Psoas muscle (tissue), 7 donors: ENCODE measurements at regions not wholly inside any gene's neighbourhood (a gene's known extent, or its start where the extent isn't known, plus 50 kb on each side); places are given as distances from the start of the nearest gene placed in this dataset.

Experiments
- ATAC-seq, 4 donors: fragments of 200-7000 bp; cut with Tn5 transposase; one replicate each; pipeline ENCODE4 v1.9.1; 2020; ENCODE audit warnings: moderate library complexity in 3 of 4, mild to moderate bottlenecking in 2 of 4
- DNase-seq, 2 donors: peaks; one replicate each; pipeline ENCODE4 v3.0.0-alpha.2; 2020
- H3K27ac ChIP-seq: fragments of 200-600 bp; one replicate; pipeline ENCODE4 v1.8.0; 2022
- H3K27me3 ChIP-seq, 3 donors: fragments of 200-600 bp in 1 of 3; one replicate each; pipeline versions ENCODE4 v1.6.1 to v1.8.0; 2013 to 2022; ENCODE audit warnings: low read length in 2 of 3, mild to moderate bottlenecking in 2 of 3, moderate library complexity in 1 of 3; ENCODE audit not compliant: insufficient read depth in 3 of 3
- H3K36me3 ChIP-seq, 2 donors: fragments of 200-600 bp in 1 of 2; one replicate each; pipeline versions ENCODE4 v1.6.1 to v1.8.0; 2013 to 2022; ENCODE audit warnings: low read depth in 1 of 2, mild to moderate bottlenecking in 1 of 2, moderate library complexity in 1 of 2; ENCODE audit not compliant: insufficient read depth in 1 of 2
- H3K4me1 ChIP-seq: fragments of 200-600 bp; one replicate; pipeline ENCODE4 v1.8.0; 2022
- H3K4me3 ChIP-seq: fragments of 200-600 bp; one replicate; pipeline ENCODE4 v1.8.0; 2022; ENCODE audit warnings: mild to moderate bottlenecking
- H3K9me3 ChIP-seq: fragments of 200-600 bp; one replicate; pipeline ENCODE4 v1.8.0; 2022
- CTCF ChIP-seq: fragments of 200-600 bp; IDR thresholded peaks from one replicate; pipeline ENCODE4 v1.8.0; 2022; ENCODE audit warnings: antibody characterized with exemption
- WGBS, 3 donors: extraction: QIAGEN DNeasy Blood & Tissue Kit; methylation state at CpG; one replicate each; pipeline versions ENCODE4 v1.1.6 to v1.1.7; 2013; 5-methylcytosine and 5-hydroxymethylcytosine counted together
- intact Hi-C, 2 donors: fragments of 100-400 bp; cut with DNase I; formaldehyde crosslinking; loops; one replicate each; pipeline versions ENCODE4 v1.11.0 to v1.14.2; 2022
- donor health status: healthy with polysubstance abuse.
- donor health status: DM: no; HTN: no; CAD: no; lungs with moderate emphysema.
- donor health status: Bipolar disorder and iron deficiency.
- donor health status: healthy.
- donor health status: DM: yes; HTN: yes; CAD: no.
- donor health status: DM: no; HTN: no; CAD: no.
- donor health status: DM: yes; HTN: yes; CAD: no.

- intact Hi-C loops: no loop called here
- peaks cover 6% of the 10 kb centered on the region for H3K4me1 ChIP-seq
- H3K27ac ChIP-seq: no peak overlapping the region
- DNase-seq (no peak), ATAC-seq (peak in 3 of 4 donors; percentile 32 to 60 (median 59))
- 20 to 42% (median 35%) methylated on average over 1 of the region's 1 CpG for WGBS, 3 donors
- H3K4me3 ChIP-seq: no peak overlapping the region
- no peak for TF ChIP-seq CTCF
- no peaks in the 10 kb centered on the region for H3K36me3 ChIP-seq
- no peaks in the 10 kb centered on the region for H3K27me3 ChIP-seq
- H3K9me3 ChIP-seq: no peaks in the 10 kb centered on the region
Observed at GRCh38 chr6:56863366-56863765, 91.5 kb upstream of the BEND6 start.

- intact Hi-C loops: no loop called here
- no peak for DNase-seq
- TF ChIP-seq CTCF: no peak
- Histone ChIP-seq H3K9me3 (no peaks in the 10 kb centered on the region), H3K27me3 (no peaks in the 10 kb centered on the region), H3K27ac (no peak overlapping the region), H3K36me3 (no peaks in the 10 kb centered on the region), H3K4me1 (peaks cover 6% of the 10 kb centered on the region), H3K4me3 (no peak overlapping the region)
- ATAC-seq: peak in 3 of 4 donors; percentile 39 to 61 (median 54)
- 65 to 78% (median 76%) methylated on average over 3 of the region's 3 CpGs for WGBS, 3 donors
Observed at GRCh38 chr6:56862415-56863175, 92.3 kb upstream of the BEND6 start.

GRCh38 chr6:56860475-56860874, 94.4 kb upstream of the BEND6 start:
- Histone ChIP-seq H3K9me3 (no peaks in the 10 kb centered on the region), H3K4me1 (peaks cover 6% of the 10 kb centered on the region), H3K27me3 (no peaks in the 10 kb centered on the region), H3K4me3 (no peak overlapping the region), H3K36me3 (no peaks in the 10 kb centered on the region), H3K27ac (no peak overlapping the region)
- intact Hi-C loops: no loop called here
- ATAC-seq (no peak), DNase-seq (no peak)
- no peak for TF ChIP-seq CTCF
- 51 to 53% (median 51%) methylated on average over 4 of the region's 4 CpGs for WGBS, 3 donors

GRCh38 chr6:56856036-56856580, 98.8 kb upstream of the BEND6 start:
- Histone ChIP-seq H3K9me3 (no peaks in the 10 kb centered on the region), H3K27me3 (no peaks in the 10 kb centered on the region), H3K27ac (no peak overlapping the region), H3K4me1 (peaks cover 13% of the 10 kb centered on the region), H3K36me3 (no peaks in the 10 kb centered on the region), H3K4me3 (no peak overlapping the region)
- no peak for TF ChIP-seq CTCF
- intact Hi-C loops: no loop called here
- 45 to 60% (median 50%) methylated on average over 4 of the region's 4 CpGs for WGBS, 3 donors
- no peak for DNase-seq
- ATAC-seq: no peak
